ENCODE measurements at regions not wholly inside any gene's neighbourhood (a gene's known extent, or its start where the extent isn't known, plus 50 kb on each side); places are given as distances from the start of the nearest gene placed in this dataset.

GRCh38 chr3:473033-473800, 276.7 kb downstream of the CHL1 start:
- TF ChIP-seq CTCF (IDR thresholded peaks at IDR 0.05; ENCODE audit: low read length, missing control alignments), result no peak
- no peak overlapping the region for H3K4me3 ChIP-seq (replicated peaks; ENCODE audit: low read depth, low read length)

DNA sequence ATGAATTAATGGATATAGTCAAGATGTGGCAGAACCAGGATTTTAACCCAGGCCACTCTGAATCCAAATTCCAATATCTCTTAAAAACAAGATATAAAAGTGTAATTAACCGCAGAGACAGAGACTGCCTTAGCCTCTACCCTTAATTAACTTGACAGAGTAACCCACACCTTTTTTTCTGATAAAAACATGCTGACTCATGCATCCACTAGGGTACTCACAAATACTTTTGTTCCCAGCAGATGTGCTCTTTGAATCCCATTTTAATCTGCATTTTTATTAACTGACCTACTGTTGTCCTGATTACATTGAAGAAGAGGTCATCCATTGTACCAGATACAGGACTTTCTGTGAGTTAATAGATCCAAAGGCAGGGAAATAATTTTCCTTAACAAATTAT, 278.3 kb downstream of the CHL1 start:
- DNase-seq (ENCODE audit: low read depth), result no peak
- TF ChIP-seq CTCF (IDR thresholded peaks at IDR 0.05; ENCODE audit: low read length, missing control alignments), result no peak
- H3K4me3 ChIP-seq (replicated peaks; ENCODE audit: low read depth, low read length), result no peak overlapping the region

More at GRCh38 chr3:473033-473800, 276.7 kb downstream of the CHL1 start:
- no peak for DNase-seq (ENCODE audit: low read depth)

GRCh38 chr3:480070-480469, 283.5 kb downstream of the CHL1 start:
- no peak overlapping the region for H3K4me3 ChIP-seq (replicated peaks; ENCODE audit: low read depth, low read length)
- DNase-seq (ENCODE audit: low read depth), result no peak
- TF ChIP-seq CTCF (IDR thresholded peaks at IDR 0.05; ENCODE audit: low read length, missing control alignments), result no peak

DNA sequence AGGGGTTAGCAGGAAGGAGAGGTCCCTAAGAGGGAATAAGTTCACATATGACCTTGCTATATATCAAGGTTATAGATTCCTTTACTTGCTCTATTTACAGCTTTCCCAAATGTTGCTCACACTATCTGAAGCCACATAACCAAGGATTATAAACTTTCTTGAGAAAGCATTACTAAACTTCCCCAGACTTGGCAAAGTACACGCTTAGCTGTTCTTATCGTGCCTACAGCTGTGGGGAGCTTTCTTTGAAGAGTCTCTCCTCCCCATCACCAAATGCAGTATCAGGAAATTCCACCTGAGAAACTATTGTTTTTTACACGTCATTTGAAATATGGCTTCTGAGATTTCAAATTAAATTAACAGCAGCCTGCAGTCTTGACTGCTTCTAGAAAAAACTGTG, 284.5 kb downstream of the CHL1 start:
- no peak for DNase-seq (ENCODE audit: low read depth)
- no peak overlapping the region for H3K4me3 ChIP-seq (replicated peaks; ENCODE audit: low read depth, low read length)
- TF ChIP-seq CTCF (IDR thresholded peaks at IDR 0.05; ENCODE audit: low read length, missing control alignments), result no peak

DNA sequence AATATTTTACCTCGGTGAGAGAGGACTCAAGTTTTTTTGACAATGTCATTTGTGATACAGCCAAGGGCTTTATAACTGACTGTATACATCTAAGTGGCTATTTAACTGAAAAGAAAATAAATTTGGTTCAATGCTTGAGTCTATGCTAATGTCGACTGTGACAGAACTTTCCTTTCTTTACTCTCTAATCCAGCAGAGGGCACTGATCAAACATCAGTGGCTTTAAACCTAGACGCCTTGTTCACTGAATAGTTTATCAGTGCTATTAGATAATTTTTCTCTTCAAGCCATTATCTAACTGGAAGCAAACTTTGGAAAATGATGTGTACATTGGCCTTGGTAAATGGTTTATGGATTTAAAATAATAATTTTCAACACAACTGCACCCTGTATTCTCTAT, 285.1 kb downstream of the CHL1 start:
- no peak for DNase-seq (ENCODE audit: low read depth)
- no peak overlapping the region for H3K4me3 ChIP-seq (replicated peaks; ENCODE audit: low read depth, low read length)
- peak; percentile 4 for TF ChIP-seq CTCF (IDR thresholded peaks at IDR 0.05; ENCODE audit: low read length, missing control alignments)

DNA sequence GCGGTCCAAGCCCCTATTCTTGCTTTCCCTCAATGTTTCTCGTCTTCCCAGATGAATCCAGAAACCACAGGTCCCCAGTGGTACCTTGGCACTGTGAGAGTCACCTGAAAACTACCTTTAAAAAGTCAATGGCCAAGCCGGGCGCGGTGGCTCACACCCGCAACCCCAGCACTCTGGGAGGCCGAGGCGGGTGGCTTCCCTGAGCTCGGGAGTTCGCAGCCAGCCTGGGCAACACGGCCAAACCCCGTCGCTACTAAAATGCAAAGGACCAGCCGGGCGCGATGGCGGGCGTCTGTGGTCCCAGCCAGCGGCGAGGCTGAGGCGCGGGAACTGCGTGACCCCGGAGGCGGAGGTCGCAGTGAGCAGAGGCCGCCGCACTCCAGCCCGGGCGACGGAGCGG, 285.9 kb downstream of the CHL1 start:
- TF ChIP-seq CTCF (IDR thresholded peaks at IDR 0.05; ENCODE audit: low read length, missing control alignments), result no peak
- no peak for DNase-seq (ENCODE audit: low read depth)
- H3K4me3 ChIP-seq (replicated peaks; ENCODE audit: low read depth, low read length), result no peak overlapping the region

GRCh38 chr3:484341-484740, 287.8 kb downstream of the CHL1 start:
- DNase-seq (ENCODE audit: low read depth), result no peak
- no peak for TF ChIP-seq CTCF (IDR thresholded peaks at IDR 0.05; ENCODE audit: low read length, missing control alignments)
- H3K4me3 ChIP-seq (replicated peaks; ENCODE audit: low read depth, low read length), result no peak overlapping the region

All from fibroblast of pulmonary artery (primary cell).